Hippocampal formation (tissue), 2 donors: ENCODE measurements at regions not wholly inside any gene's neighbourhood (a gene's known extent, or its start where the extent isn't known, plus 50 kb on each side); places are given as distances from the start of the nearest gene placed in this dataset.

ENCODE experiments used
- DNase-seq, 2 donors: peaks; one replicate each; lab custom pipeline; 2025; lab: John Stamatoyannopoulos, UW

GRCh38 chr16:61323456-61323855, 712.8 kb downstream of the CDH8 start:
- DNase-seq: no peak

- DNase-seq: no peak
Measured at GRCh38 chr16:61320791-61321190, 715.4 kb downstream of the CDH8 start.

GRCh38 chr16:61313931-61314330, 722.3 kb downstream of the CDH8 start:
- DNase-seq: no peak

- no peak for DNase-seq
Measured at GRCh38 chr16:61309386-61309785, 726.9 kb downstream of the CDH8 start.

- DNase-seq: no peak
Measured at GRCh38 chr16:61306204-61306603, 730.0 kb downstream of the CDH8 start.

GRCh38 chr16:61296814-61297213, 739.4 kb downstream of the CDH8 start:
- no peak for DNase-seq

- no peak for DNase-seq
Measured at GRCh38 chr16:61296305-61296704, 739.9 kb downstream of the CDH8 start.

- no peak for DNase-seq
Measured at GRCh38 chr16:61295311-61295710, 740.9 kb downstream of the CDH8 start.

GRCh38 chr16:61289141-61289540, 747.1 kb downstream of the CDH8 start:
- no peak for DNase-seq

GRCh38 chr16:61277849-61278248, 758.4 kb downstream of the CDH8 start:
- DNase-seq: no peak

- DNase-seq: no peak
Measured at GRCh38 chr16:61274211-61274610, 762.0 kb downstream of the CDH8 start.

GRCh38 chr16:61270726-61271125, 765.5 kb downstream of the CDH8 start:
- DNase-seq: no peak

- no peak for DNase-seq
Measured at GRCh38 chr16:61263400-61263799, 772.8 kb downstream of the CDH8 start.

- DNase-seq: no peak
Measured at GRCh38 chr16:61261315-61261714, 774.9 kb downstream of the CDH8 start.

- no peak for DNase-seq
Measured at GRCh38 chr16:61246592-61246991, 789.6 kb downstream of the CDH8 start.

GRCh38 chr16:61243954-61244353, 792.3 kb downstream of the CDH8 start:
- DNase-seq: no peak

GRCh38 chr16:61237884-61238485, 798.3 kb downstream of the CDH8 start:
- no peak for DNase-seq

- no peak for DNase-seq
Measured at GRCh38 chr16:61233713-61234112, 802.5 kb downstream of the CDH8 start.

- no peak for DNase-seq
Measured at GRCh38 chr16:61228371-61228770, 807.9 kb downstream of the CDH8 start.

GRCh38 chr16:61215605-61216004, 820.6 kb downstream of the CDH8 start:
- no peak for DNase-seq

GRCh38 chr16:61214780-61215179, 821.5 kb downstream of the CDH8 start:
- no peak for DNase-seq

- no peak for DNase-seq
Measured at GRCh38 chr16:61210076-61210475, 826.2 kb downstream of the CDH8 start.

- DNase-seq: no peak
Measured at GRCh38 chr16:61195006-61195405, 841.2 kb downstream of the CDH8 start.

GRCh38 chr16:61194573-61194972, 841.7 kb downstream of the CDH8 start:
- DNase-seq: no peak

- no peak for DNase-seq
Measured at GRCh38 chr16:61182391-61182790, 853.8 kb downstream of the CDH8 start.
